Skeletal muscle satellite cell (primary cell): ENCODE measurements at regions not wholly inside any gene's neighbourhood (a gene's known extent, or its start where the extent isn't known, plus 50 kb on each side); places are given as distances from the start of the nearest gene placed in this dataset.

Experiments
- H3K27me3 ChIP-seq: 2 replicates; pipeline ENCODE4 v1.7.0; 2013; ENCODE audit warnings: low read length; ENCODE audit not compliant: control insufficient read depth, insufficient read depth
- H3K36me3 ChIP-seq: 2 replicates; pipeline ENCODE4 v1.7.0; 2013; ENCODE audit warnings: mild to moderate bottlenecking, control low read depth, low read length; ENCODE audit not compliant: insufficient read depth
- H3K4me1 ChIP-seq: 2 replicates; pipeline ENCODE4 v1.7.0; 2013; ENCODE audit warnings: low read length; ENCODE audit not compliant: control insufficient read depth, insufficient read depth
- H3K4me2 ChIP-seq: 2 replicates; pipeline ENCODE4 v1.7.0; 2013; ENCODE audit warnings: mild to moderate bottlenecking, low read length
- H3K4me3 ChIP-seq: 2 replicates; pipeline ENCODE4 v1.7.0; 2013; ENCODE audit warnings: low read length
- H3K9ac ChIP-seq: 2 replicates; pipeline ENCODE4 v1.7.0; 2013; ENCODE audit warnings: mild to moderate bottlenecking, low read depth, low read length, moderate library complexity
- H3K9me3 ChIP-seq: replicated peaks from 2 replicates; pipeline ENCODE4 v1.7.0; 2013; ENCODE audit warnings: mild to moderate bottlenecking, control low read depth, low read length

DNA sequence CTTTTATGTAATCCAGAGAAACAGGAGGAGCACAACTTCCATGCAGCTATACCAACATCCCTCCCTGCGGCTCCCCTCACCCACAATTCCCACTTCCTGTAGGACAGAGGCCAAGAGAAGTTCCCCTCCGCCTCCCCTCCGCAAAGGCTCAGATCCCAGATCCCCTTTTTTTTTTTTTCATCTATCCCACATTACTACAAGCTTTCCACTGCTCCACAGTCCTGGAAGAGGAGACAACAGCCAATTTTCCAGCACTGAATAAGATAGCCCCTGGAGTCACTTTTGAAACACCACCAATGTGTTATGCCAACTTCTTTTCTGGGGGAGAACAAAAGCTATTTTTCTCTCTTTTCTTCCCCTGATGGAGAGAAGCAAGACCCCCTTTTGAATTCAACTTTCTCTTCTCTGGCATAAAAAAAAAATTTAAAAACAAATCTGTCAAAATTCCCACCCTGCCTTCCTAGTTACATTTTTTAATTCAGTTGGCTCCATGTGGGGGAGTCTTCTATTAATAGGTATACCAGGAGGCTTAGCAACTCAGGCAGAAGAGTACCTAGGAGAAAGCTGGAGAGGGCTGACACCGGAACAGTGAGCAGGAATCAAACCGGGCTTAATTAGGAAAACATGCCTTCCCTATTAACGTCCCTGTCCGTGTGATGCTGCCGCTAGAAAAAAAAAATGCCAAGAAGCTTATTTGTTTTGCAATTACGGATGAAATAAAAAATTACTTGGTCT, 543.4 kb downstream of the BUD13 start:
- Histone ChIP-seq H3K27me3 (no peaks in the 10 kb centered on the region), H3K4me3 (no peak overlapping the region), H3K4me1 (no peaks in the 10 kb centered on the region), H3K9me3 (no peaks in the 10 kb centered on the region), H3K9ac (no peak overlapping the region), H3K4me2 (no peak overlapping the region), H3K36me3 (no peaks in the 10 kb centered on the region)

GRCh38 chr11:116226731-116227130, 546.1 kb downstream of the BUD13 start:
- Histone ChIP-seq H3K36me3 (no peaks in the 10 kb centered on the region), H3K4me1 (no peaks in the 10 kb centered on the region), H3K27me3 (no peaks in the 10 kb centered on the region), H3K9me3 (no peaks in the 10 kb centered on the region), H3K4me2 (no peak overlapping the region), H3K9ac (no peak overlapping the region), H3K4me3 (no peak overlapping the region)

- Histone ChIP-seq H3K4me2 (no peak overlapping the region), H3K9ac (no peak overlapping the region), H3K36me3 (no peaks in the 10 kb centered on the region), H3K9me3 (no peaks in the 10 kb centered on the region), H3K4me1 (no peaks in the 10 kb centered on the region), H3K27me3 (no peaks in the 10 kb centered on the region), H3K4me3 (no peak overlapping the region)
Measured at GRCh38 chr11:116225784-116226585, 546.8 kb downstream of the BUD13 start.

DNA sequence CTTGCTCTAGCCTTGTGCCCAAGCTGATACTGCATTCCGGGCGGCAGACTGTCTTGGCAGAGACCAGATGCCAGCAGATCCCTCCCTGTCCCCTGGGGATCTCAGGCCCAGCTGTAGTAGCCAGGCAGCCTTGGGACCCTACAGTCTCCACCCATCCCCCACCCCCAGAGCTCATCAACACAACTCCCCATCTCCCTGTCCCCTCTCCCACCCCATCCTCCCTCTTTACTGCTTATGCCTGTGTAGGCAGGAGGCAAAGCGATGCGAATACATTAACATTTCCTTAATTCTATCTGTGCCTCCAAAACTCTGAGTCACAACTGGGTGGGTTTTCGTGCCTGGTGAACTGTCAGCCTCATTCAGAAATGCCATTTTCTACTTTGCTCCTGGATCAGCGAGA, 547.6 kb downstream of the BUD13 start:
- H3K27me3 ChIP-seq, result no peaks in the 10 kb centered on the region
- no peaks in the 10 kb centered on the region for H3K9me3 ChIP-seq
- H3K9ac ChIP-seq, result no peak overlapping the region
- no peak overlapping the region for H3K4me3 ChIP-seq
- no peaks in the 10 kb centered on the region for H3K36me3 ChIP-seq
- no peaks in the 10 kb centered on the region for H3K4me1 ChIP-seq
- no peak overlapping the region for H3K4me2 ChIP-seq

GRCh38 chr11:116224889-116225200, 547.9 kb downstream of the BUD13 start:
- Histone ChIP-seq H3K36me3 (no peaks in the 10 kb centered on the region), H3K4me3 (no peak overlapping the region), H3K4me2 (no peak overlapping the region), H3K9ac (no peak overlapping the region), H3K27me3 (no peaks in the 10 kb centered on the region), H3K4me1 (no peaks in the 10 kb centered on the region), H3K9me3 (no peaks in the 10 kb centered on the region)

GRCh38 chr11:116224154-116224888, 548.5 kb downstream of the BUD13 start:
- H3K27me3 ChIP-seq, result no peaks in the 10 kb centered on the region
- no peak overlapping the region for H3K4me3 ChIP-seq
- H3K9ac ChIP-seq, result no peak overlapping the region
- H3K4me2 ChIP-seq, result no peak overlapping the region
- no peaks in the 10 kb centered on the region for H3K36me3 ChIP-seq
- no peaks in the 10 kb centered on the region for H3K9me3 ChIP-seq
- H3K4me1 ChIP-seq, result no peaks in the 10 kb centered on the region

DNA sequence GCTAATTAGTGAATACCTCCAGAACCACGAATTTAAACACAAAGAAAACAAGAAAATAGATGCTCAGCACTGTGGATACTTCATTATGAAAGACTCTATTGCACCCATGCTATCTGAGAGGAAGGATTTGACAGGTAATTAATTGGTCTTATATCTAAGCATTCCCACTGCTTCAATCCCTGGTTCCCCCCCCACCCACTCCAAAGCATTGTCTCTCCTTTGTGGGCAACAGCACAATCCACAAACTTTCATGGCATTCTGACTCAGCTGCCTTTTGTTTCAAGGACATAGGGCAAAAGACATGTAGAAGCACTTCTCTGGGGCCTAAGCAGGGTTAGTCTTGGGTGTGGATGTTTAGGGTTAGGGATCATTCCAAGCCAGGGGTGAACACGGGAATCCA, 551.4 kb downstream of the BUD13 start:
- no peak overlapping the region for H3K9ac ChIP-seq
- no peaks in the 10 kb centered on the region for H3K9me3 ChIP-seq
- no peak overlapping the region for H3K4me2 ChIP-seq
- H3K27me3 ChIP-seq, result no peaks in the 10 kb centered on the region
- no peak overlapping the region for H3K4me3 ChIP-seq
- no peaks in the 10 kb centered on the region for H3K4me1 ChIP-seq
- no peaks in the 10 kb centered on the region for H3K36me3 ChIP-seq

GRCh38 chr11:116219171-116219635, 553.6 kb downstream of the BUD13 start:
- no peak overlapping the region for H3K4me3 ChIP-seq
- H3K4me1 ChIP-seq, result no peaks in the 10 kb centered on the region
- no peaks in the 10 kb centered on the region for H3K27me3 ChIP-seq
- no peaks in the 10 kb centered on the region for H3K9me3 ChIP-seq
- no peak overlapping the region for H3K4me2 ChIP-seq
- H3K9ac ChIP-seq, result no peak overlapping the region
- no peaks in the 10 kb centered on the region for H3K36me3 ChIP-seq

DNA sequence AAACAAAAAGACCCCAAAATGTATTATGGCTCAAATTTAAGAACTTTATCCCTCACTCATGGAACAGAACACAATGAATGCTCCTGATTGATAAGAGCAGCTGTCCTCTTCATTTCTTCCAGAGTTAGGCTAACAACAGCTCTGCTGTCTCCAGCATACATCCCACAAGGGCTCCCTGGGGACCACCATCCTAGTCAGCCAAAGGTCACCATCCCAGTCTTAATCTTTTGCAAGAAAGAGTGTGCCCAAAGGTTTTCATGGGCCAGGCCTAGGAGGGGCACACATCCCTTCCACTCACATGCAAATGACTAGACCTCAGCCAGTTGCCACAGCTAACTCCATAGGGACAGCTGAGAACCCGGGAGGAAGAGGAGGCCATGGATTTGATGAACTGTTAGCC, 555.3 kb downstream of the BUD13 start:
- no peaks in the 10 kb centered on the region for H3K9me3 ChIP-seq
- H3K36me3 ChIP-seq, result no peaks in the 10 kb centered on the region
- no peak overlapping the region for H3K4me2 ChIP-seq
- H3K9ac ChIP-seq, result no peak overlapping the region
- H3K4me3 ChIP-seq, result no peak overlapping the region
- H3K4me1 ChIP-seq, result no peaks in the 10 kb centered on the region
- H3K27me3 ChIP-seq, result no peaks in the 10 kb centered on the region

DNA sequence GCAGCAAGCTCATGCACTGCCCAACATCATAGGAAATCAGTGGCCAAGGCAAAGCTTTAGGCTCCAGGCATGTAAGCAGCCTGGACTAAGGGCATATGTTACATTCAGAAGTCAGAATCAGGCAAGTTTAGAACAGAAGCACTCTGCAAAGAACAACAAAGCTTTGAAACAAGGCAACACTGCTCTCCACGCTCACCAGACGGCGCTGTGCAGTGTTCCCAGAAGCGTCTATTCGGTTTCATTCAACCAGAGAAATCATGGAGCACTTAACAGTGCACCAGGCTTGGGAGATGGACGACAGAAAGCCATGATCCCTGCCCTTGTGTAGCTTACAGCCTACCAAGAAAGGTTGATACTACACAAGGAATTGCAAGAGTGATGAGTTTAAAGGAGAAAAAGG, 555.8 kb downstream of the BUD13 start:
- no peaks in the 10 kb centered on the region for H3K4me1 ChIP-seq
- no peak overlapping the region for H3K4me3 ChIP-seq
- no peaks in the 10 kb centered on the region for H3K36me3 ChIP-seq
- no peaks in the 10 kb centered on the region for H3K27me3 ChIP-seq
- no peaks in the 10 kb centered on the region for H3K9me3 ChIP-seq
- H3K4me2 ChIP-seq, result no peak overlapping the region
- H3K9ac ChIP-seq, result no peak overlapping the region

GRCh38 chr11:116215471-116216113, 557.2 kb downstream of the BUD13 start:
- no peak overlapping the region for H3K9ac ChIP-seq
- H3K27me3 ChIP-seq, result no peaks in the 10 kb centered on the region
- H3K9me3 ChIP-seq, result no peaks in the 10 kb centered on the region
- no peaks in the 10 kb centered on the region for H3K4me1 ChIP-seq
- no peak overlapping the region for H3K4me2 ChIP-seq
- no peak overlapping the region for H3K4me3 ChIP-seq
- no peaks in the 10 kb centered on the region for H3K36me3 ChIP-seq
